Fibroblast of skin of left quadriceps (primary cell): ENCODE measurements at regions not wholly inside any gene's neighbourhood (a gene's known extent, or its start where the extent isn't known, plus 50 kb on each side); places are given as distances from the start of the nearest gene placed in this dataset.

ENCODE experiments used
- DNase-seq, 2 experiments: peaks; one replicate each; pipeline ENCODE4 v3.0.0-alpha.2; 2013; ENCODE audit warnings: low read depth in 2 of 2

DNA sequence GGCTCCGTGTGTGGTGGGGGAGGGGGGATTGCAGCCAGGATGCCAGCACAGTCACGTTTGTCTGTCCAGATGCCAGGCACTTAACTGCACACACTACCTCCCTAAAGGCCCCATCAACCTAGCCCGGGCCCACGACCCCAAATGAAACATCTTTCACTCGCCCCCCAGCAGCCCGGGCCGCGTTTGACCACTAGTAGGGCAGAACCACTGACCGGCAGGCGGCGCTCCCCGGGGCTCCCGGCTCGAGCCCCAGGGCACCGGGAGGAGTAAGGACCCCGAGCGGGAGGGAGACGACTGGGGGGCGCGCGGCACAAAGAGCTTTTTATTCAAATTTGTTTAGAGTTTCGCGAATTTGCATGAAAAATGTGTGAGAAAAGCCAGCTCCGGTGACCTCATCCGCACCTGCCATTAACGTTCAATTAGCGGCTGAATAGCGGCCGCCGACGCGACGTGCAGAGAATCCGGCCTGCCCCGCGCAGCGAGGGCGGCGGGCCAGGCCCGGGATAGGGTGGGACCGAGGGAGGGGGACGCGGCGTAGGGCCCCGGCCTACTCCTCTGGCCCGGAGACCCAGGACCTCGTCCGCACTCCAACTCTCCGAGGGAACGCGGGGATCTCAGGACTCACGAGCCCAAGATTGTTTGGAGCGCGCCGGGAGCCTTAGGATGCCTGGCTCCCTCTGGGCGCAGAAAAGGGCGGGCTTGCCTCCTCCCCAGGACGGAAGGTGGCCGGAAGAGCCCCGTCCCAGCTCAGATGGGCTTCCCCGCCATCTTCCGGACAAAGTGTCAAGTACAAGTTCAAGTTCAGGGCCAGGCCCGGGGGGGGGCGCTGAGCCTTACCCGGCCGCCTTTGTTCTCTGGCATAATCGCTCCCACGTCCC lies 64.9 kb upstream of the POLG start:
- no peak for DNase-seq

DNA sequence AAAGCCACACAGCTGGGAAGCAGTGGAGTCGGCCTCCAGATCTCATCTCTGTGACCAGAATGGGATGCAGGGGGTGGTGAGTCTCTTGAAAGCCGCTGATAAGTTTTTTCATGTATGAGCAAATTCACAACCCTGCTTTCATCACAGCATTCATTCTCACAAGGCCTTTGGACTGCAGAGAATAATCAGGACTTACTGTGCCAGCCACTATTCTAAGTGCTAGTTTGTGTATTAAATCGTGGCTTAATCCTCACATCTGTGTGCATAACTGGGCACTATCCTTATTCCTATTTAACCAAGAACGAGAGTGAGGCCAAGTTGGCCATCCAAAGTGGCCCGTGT lies 64.2 kb upstream of the POLG start:
- DNase-seq, result no peak

DNA sequence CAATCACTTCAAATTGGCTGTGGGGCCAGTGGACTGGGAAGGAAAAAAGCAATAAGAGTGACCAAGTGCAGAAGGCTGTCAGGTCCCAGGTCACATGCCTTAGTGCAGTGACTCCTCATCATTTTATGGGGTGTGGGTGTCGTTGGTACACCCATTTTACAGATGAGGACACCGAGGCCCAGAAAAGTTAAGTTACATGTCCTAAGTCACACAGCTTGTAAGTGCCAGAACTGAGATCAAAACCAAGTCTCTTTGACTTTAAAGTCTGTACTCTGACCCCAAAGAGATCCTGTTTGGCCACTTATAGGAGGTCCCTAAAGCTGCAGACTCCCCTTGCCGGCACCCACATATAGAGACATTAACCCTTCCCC lies 63.0 kb upstream of the POLG start:
- DNase-seq, result no peak

- DNase-seq, result no peak
Observed at GRCh38 chr15:89396723-89397652, 62.4 kb upstream of the POLG start.

DNA sequence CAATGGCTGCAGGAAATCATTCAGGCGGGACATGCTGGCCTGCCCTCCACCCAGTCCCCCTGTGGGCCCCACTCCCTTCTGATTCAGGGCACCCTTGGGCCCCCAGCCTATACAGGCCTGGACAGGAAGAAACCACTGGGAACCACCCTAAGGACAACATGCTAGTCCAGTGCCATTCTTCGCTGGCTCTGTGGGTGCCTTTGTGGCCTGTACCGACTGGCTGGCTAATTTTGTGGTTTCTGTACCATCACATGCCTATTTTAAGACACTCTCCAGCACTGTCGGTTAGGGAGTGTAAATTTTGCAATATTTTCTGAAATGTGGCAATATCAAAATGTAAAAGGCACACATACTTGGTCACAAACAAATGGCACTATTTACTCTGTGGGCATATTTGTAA lies 61.4 kb upstream of the POLG start:
- DNase-seq, result no peak

GRCh38 chr15:89395461-89395871 lies 60.8 kb upstream of the POLG start:
- no peak for DNase-seq

DNA sequence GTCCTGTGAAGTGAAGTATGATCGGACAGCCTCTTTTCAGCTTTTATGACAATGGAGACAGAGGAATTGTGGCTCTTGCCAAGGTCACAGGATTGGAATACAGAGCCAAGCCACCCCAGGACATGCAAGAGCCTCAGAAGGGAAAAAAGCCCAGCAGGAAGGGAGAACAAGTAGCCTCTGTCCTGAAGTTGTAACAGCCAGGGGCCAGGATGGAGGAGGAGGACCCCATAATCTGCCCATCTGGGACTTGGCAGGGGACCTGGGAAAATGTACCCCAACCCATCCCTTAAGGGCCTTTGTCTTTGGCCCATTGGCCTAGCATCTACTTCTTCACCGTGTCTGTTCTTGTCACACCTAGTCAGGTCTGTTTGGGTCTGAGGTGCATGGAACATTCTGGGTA lies 60.4 kb upstream of the POLG start:
- no peak for DNase-seq

GRCh38 chr15:89393056-89393455 lies 58.4 kb upstream of the POLG start:
- no peak for DNase-seq

DNA sequence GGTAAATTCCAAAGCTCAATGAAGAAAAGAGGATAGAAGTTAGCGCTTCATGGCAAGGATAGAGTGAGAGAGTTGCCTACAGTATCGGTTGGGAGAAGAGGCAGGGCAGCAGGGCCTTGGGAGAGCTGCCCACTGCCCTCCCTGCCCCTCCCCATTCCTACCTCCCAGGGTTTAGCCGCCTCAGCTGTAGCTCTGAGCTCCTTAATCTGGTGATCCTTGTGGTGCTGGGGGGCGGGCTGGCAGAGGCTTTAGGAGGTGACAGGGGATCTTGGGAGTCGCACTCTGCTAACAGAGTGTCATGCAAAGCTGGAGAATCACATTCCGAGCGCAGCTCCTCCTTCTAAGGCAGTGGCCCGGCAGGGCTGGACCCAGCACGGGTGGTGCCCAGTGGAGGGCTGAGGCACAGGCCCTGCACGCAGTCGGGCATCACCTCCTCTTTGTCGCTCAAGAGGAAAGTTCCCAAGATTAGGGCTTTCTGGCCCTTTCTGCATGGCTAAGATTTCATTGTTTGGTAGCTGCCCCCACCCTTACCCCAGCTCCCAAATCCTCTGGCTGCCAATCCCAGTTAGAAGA lies 57.1 kb upstream of the POLG start:
- no peak for DNase-seq

DNA sequence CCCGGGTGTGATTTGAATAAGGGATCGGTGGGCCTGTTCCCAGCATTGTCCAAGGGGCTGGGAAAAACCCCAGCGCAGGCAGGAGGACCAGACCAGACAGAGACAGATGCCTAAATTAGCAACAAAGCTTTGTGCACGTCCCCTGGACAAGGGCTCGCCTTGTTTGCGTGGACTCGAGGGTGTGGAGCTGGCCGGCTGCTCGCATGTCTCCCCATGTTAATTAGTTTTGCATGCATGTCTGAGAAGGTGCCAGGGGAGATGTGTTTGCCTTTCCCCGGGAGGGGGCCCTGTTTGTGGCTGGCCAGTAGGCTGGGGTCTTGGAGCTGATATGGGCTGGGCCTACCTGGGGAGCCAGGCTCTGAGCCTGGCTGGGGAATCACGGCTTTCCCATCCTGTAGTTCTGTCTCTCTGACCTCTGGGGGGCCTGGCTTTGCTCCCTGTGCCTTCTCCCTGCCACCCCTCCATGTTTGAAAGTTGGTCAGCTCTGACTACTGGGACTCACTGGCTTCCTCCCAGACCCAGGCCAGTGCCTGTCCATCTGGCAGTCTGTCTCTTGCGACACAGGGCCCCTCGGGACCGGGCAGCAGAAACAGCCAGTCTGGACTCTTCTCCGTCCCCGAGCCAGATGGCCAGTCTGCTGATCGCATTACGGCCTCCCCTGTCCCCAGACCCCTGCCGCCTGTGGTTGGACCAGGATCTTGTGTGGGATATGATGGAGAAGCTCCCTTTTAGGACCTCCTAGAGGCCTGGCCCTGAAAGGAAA lies 55.4 kb upstream of the POLG start:
- DNase-seq, result no peak

GRCh38 chr15:89387140-89387903 lies 52.7 kb upstream of the POLG start:
- no peak for DNase-seq

DNA sequence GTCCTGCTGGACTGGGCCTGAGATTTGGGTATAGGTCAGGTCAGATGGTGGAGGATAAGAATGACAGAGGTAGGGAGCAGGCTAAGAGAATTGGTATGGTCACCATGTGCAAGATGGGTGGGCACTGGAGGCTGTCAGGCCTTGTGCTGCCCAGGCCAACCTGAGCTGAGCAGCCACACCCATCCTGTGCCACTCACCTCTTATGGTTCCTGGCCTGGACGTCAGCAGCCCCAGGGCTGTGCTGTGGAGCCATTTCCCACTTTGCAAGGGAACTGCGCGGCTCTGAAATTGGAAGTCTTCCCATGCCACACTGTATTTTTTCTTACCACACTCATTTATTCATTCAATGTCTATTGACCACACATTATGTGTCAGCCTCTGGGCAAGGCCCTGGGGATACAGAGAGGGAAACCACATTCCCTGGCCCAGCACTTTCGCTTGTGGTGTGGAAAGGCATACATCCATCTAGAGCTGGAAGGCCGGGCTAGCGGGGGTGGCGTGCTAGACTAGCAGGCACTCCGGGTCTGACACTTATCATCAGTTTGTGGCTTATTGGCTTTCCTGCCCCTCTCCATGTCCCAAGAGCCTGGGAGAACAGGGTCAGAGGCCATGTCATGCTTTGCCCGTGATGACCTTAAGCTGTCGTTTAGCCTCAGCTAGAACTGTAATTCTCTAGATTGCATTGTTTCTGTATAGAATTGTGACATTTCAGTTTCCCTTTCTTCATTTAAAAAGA lies 51.1 kb upstream of the POLG start:
- no peak for DNase-seq
